OCI-LY7 (cell line): ENCODE measurements at regions not wholly inside any gene's neighbourhood (a gene's known extent, or its start where the extent isn't known, plus 50 kb on each side); places are given as distances from the start of the nearest gene placed in this dataset.

Experiments used
- BruUV-seq: library from RNA; stranded (reverse); fragments of 400-500 nt; replicated peaks from 2 replicates; lab custom pipeline; 2021; lab: Mats Ljungman, UMichigan
- CTCF ChIA-PET: fragments of 300-600 bp; sonication (Branson Sonifier 250); formaldehyde crosslinking; loops from one replicate; lab custom pipeline; 2022; ENCODE audit warnings: antibody characterized with exemption; ENCODE audit not compliant: unreplicated experiment; lab: Charles Lee
- POLR2A ChIA-PET: fragments of 300-600 bp; sonication (Branson Sonifier 250); formaldehyde crosslinking; loops from one replicate; lab custom pipeline; 2022; ENCODE audit warnings: antibody characterized with exemption; lab: Charles Lee
- DNase-seq: peaks from one replicate; pipeline ENCODE4 v3.0.0-alpha.2; 2015; ENCODE audit warnings: low spot score
- H2AFZ ChIP-seq: fragments of 200-600 bp; sonication (generic), shearing (Covaris generic); 2 replicates; pipeline ENCODE4 v1.6.1; 2014; ENCODE audit warnings: mild to moderate bottlenecking, antibody characterized with exemption, low read length, moderate library complexity
- H3K27ac ChIP-seq: fragments of 200-600 bp; sonication (generic); 2 replicates; pipeline ENCODE4 v1.5.1; 2014; ENCODE audit warnings: mixed run types, low read depth, mild to moderate bottlenecking, moderate library complexity, low read length, inconsistent platforms; ENCODE audit not compliant: poor library complexity, severe bottlenecking
- H3K36me3 ChIP-seq: fragments of 200-600 bp; sonication (generic); 2 replicates; pipeline ENCODE4 v1.6.1; 2014; ENCODE audit warnings: mild to moderate bottlenecking, antibody characterized with exemption, low read length, moderate library complexity, mixed read lengths; ENCODE audit not compliant: insufficient read depth
- H3K4me1 ChIP-seq: fragments of 200-600 bp; sonication (generic); 2 replicates; pipeline ENCODE4 v1.5.1; 2014; ENCODE audit warnings: mild to moderate bottlenecking, low read length; ENCODE audit not compliant: insufficient read depth, poor library complexity, severe bottlenecking
- H3K4me2 ChIP-seq: fragments of 200-600 bp; sonication (generic); 2 replicates; pipeline ENCODE4 v1.6.1; 2014; ENCODE audit warnings: mild to moderate bottlenecking, low read length
- H3K4me3 ChIP-seq: fragments of 200-600 bp; sonication (generic); 2 replicates; pipeline ENCODE4 v1.5.1; 2014; ENCODE audit warnings: mild to moderate bottlenecking, low read depth, low read length; ENCODE audit not compliant: poor library complexity, severe bottlenecking
- H3K79me2 ChIP-seq: fragments of 200-600 bp; sonication (generic); 2 replicates; pipeline ENCODE4 v1.6.1; 2016; ENCODE audit warnings: low read depth, mild to moderate bottlenecking, low read length, moderate library complexity, mixed read lengths; ENCODE audit not compliant: insufficient read depth
- H3K9me2 ChIP-seq: fragments of 200-600 bp; sonication (generic); 2 replicates; pipeline ENCODE4 v1.6.1; 2016; ENCODE audit warnings: mild to moderate bottlenecking, low read length, mixed read lengths; ENCODE audit not compliant: insufficient read depth
- H3K9me3 ChIP-seq: fragments of 200-600 bp; sonication (generic); 2 replicates; pipeline ENCODE4 v1.6.1; 2014; ENCODE audit warnings: mild to moderate bottlenecking, mixed run types, low read length, mixed read lengths
- H4K20me1 ChIP-seq: fragments of 200-600 bp; sonication (generic); 2 replicates; pipeline ENCODE4 v1.6.1; 2014; ENCODE audit warnings: mild to moderate bottlenecking, antibody characterized with exemption, low read length, moderate library complexity, mixed read lengths; ENCODE audit not compliant: insufficient read depth
- EZH2phosphoT487 ChIP-seq: fragments of 200-600 bp; sonication (generic); IDR thresholded peaks from 2 replicates; pipeline ENCODE4 v1.6.1; 2018; ENCODE audit warnings: low read depth, borderline replicate concordance, mild to moderate bottlenecking, mixed run types, antibody characterized with exemption, low read length, moderate library complexity, mixed read lengths
- intact Hi-C: fragments of 100-400 bp; cut with micrococcal nuclease; formaldehyde crosslinking; loops from one replicate; pipeline ENCODE4 v1.10.0; 2022; ENCODE audit not compliant: unreplicated experiment
- TF ChIP-seq, protein P1 (sequence below): fragments of 200-600 bp; sonication (generic); conservative IDR thresholded peaks from 2 replicates; pipeline ENCODE4 v1.5.1; 2014; ENCODE audit warnings: mild to moderate bottlenecking, antibody characterized with exemption, low read length, moderate library complexity, mixed read lengths

GRCh38 chr6:170153436-170154319, 137.2 kb downstream of the DLL1 start:
- H3K9me3 ChIP-seq: no peaks in the 10 kb centered on the region
- intact Hi-C loops: no loop called here
- H4K20me1 ChIP-seq: no peaks in the 10 kb centered on the region
- no peaks in the 10 kb centered on the region for H3K36me3 ChIP-seq
- no peak overlapping the region for H3K4me3 ChIP-seq
- no peaks in the 10 kb centered on the region for H3K79me2 ChIP-seq
- H3K4me2 ChIP-seq: no peak overlapping the region
- no peak for DNase-seq
- no peak for TF ChIP-seq EZH2phosphoT487
- TF ChIP-seq, protein P1, sequence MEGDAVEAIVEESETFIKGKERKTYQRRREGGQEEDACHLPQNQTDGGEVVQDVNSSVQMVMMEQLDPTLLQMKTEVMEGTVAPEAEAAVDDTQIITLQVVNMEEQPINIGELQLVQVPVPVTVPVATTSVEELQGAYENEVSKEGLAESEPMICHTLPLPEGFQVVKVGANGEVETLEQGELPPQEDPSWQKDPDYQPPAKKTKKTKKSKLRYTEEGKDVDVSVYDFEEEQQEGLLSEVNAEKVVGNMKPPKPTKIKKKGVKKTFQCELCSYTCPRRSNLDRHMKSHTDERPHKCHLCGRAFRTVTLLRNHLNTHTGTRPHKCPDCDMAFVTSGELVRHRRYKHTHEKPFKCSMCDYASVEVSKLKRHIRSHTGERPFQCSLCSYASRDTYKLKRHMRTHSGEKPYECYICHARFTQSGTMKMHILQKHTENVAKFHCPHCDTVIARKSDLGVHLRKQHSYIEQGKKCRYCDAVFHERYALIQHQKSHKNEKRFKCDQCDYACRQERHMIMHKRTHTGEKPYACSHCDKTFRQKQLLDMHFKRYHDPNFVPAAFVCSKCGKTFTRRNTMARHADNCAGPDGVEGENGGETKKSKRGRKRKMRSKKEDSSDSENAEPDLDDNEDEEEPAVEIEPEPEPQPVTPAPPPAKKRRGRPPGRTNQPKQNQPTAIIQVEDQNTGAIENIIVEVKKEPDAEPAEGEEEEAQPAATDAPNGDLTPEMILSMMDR: no peak
- H3K27ac ChIP-seq: no peak overlapping the region
- no peaks in the 10 kb centered on the region for H3K9me2 ChIP-seq
- no peaks in the 10 kb centered on the region for H3K4me1 ChIP-seq
- POLR2A ChIA-PET: no interaction called here
- CTCF ChIA-PET: no interaction called here
- BruUV-seq: no TSS peak
- no peak overlapping the region for H2AFZ ChIP-seq

- Histone ChIP-seq H3K27ac (no peak overlapping the region), H3K4me1 (no peaks in the 10 kb centered on the region), H3K79me2 (no peaks in the 10 kb centered on the region), H2AFZ (no peak overlapping the region), H3K9me2 (no peaks in the 10 kb centered on the region), H3K4me3 (no peak overlapping the region), H3K4me2 (no peak overlapping the region), H3K9me3 (no peaks in the 10 kb centered on the region), H3K36me3 (no peaks in the 10 kb centered on the region), H4K20me1 (no peaks in the 10 kb centered on the region)
- intact Hi-C loops: no loop called here
- BruUV-seq: no TSS peak
- no peak for TF ChIP-seq EZH2phosphoT487
- TF ChIP-seq, protein P1: no peak
- ChIA-PET CTCF (no interaction called here), POLR2A (no interaction called here)
- no peak for DNase-seq
Observed at GRCh38 chr6:170152989-170153388, 137.9 kb downstream of the DLL1 start.
